Stimulated activated naive CD8-positive, alpha-beta T cell treated with anti-CD3 and anti-CD28 coated beads, Interleukin-15, amount 100 ng/mL, for 72 hours (primary cell): ENCODE measurements at regions not wholly inside any gene's neighbourhood (a gene's known extent, or its start where the extent isn't known, plus 50 kb on each side); places are given as distances from the start of the nearest gene placed in this dataset.
"Not testable (repeated sequence)": the region's sequence is repeated elsewhere in the genome, so short reads cannot be mapped to it uniquely, and the experiment has no call there.

Experiments used
- ATAC-seq: fragments of 150-1000 bp; cut with Tn5 transposase; 2 replicates; pipeline ENCODE4 v1.10.0; 2021; ENCODE audit warnings: mild to moderate bottlenecking, moderate library complexity
- DNase-seq, 2 donors: peaks; one replicate each; pipeline ENCODE4 v3.0.0; 2021 to 2022
- H3K27ac Mint-ChIP-seq, 2 donors: one replicate each; pipeline ENCODE4 v1.8.0; 2022; ENCODE audit warnings: mild to moderate bottlenecking in 2 of 2, mixed read lengths in 2 of 2, moderate library complexity in 2 of 2
- H3K27me3 Mint-ChIP-seq: one replicate; pipeline ENCODE4 v1.8.0; 2022; ENCODE audit warnings: mixed read lengths
- H3K4me1 Mint-ChIP-seq: one replicate; pipeline ENCODE4 v1.8.0; 2022; ENCODE audit warnings: mild to moderate bottlenecking, mixed read lengths
- H3K4me3 Mint-ChIP-seq, 2 donors: one replicate each; pipeline ENCODE4 v1.8.0; 2022; ENCODE audit warnings: mild to moderate bottlenecking in 2 of 2, mixed read lengths in 2 of 2, moderate library complexity in 1 of 2
- H3K9me3 Mint-ChIP-seq, 2 donors: one replicate each; pipeline ENCODE4 v1.8.0; 2022; ENCODE audit warnings: mixed read lengths in 2 of 2

DNA sequence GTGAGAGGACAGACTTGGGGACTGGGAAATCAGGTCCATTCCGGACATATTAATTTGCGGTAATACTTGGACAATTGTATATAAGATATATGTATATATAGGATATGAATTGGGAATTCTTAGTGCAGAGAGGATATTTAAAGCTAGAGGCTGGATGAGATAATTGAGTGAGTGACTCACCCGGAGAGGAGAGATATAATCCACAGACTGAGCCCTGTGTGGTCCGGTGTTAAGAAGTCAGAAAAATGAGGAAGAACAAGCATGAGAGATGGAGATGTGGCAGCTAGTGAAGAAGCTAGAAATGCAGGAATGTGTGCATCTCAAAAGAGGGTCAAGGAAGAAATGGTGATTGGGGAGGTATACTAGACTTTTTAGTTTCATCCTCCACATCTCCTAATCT, 336.2 kb downstream of the SLC7A11 start:
- H3K9me3 Mint-ChIP-seq = peaks cover 0 to 6% of the 10 kb centered on the region in 2 donors
- H3K27me3 Mint-ChIP-seq = no peaks in the 10 kb centered on the region
- DNase-seq = no peak
- H3K4me3 Mint-ChIP-seq = no peak overlapping the region
- H3K4me1 Mint-ChIP-seq = no peaks in the 10 kb centered on the region
- H3K27ac Mint-ChIP-seq = no peak overlapping the region
- ATAC-seq = no peak

DNA sequence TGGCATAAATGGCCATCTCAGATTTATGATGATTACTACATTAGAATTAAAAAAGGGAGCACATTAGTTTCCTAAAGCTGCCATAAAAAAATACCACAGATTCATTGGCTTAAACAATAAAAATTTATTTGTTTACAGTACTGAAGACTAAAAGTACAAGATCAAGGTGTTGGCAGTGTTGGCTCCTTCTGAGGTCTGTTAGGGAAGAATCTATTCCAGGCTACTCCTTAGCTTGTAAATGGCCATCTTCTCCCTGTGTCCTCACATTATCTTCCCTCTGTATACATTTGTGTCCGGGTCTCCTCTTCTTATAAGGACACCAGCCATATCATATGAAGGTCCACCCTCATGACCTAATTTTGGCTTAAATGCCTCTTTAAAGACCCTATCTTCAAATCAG, 341.0 kb downstream of the SLC7A11 start:
- no peak for ATAC-seq
- Mint-ChIP-seq H3K4me3 (no peak overlapping the region), H3K27me3 (no peaks in the 10 kb centered on the region), H3K4me1 (no peaks in the 10 kb centered on the region), H3K9me3 (peaks cover 0 to 6% of the 10 kb centered on the region in 2 donors), H3K27ac (no peak overlapping the region)
- DNase-seq = no peak

DNA sequence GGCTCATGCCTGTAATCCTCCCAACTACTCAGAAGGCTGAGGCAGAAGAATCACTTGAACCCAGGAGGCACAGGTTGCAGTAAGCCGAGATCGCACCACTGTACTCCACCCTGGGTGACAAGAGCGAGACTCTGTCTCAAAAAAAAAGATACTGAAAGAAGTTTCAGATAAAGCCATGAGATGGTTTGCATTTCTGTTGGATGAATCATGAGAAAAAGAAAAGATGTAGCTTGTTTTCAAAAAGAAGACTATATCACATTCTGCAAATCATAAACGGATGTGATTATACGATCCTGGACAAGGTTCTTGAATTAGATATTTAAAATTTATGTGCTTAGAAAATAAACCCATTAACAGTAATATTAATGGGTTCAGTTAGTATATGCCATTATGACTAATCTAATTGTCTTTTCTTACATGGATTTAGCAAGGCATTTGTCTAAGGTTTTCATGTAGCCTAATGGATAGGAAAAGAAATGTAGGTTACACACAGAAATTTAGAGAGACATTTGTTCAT, 345.9 kb downstream of the SLC7A11 start:
- ATAC-seq = no peak
- Mint-ChIP-seq H3K4me1 (no peaks in the 10 kb centered on the region), H3K4me3 (no peak overlapping the region), H3K27me3 (no peaks in the 10 kb centered on the region), H3K9me3 (peaks cover 9 to 20% of the 10 kb centered on the region in 2 donors), H3K27ac (no peak overlapping the region)
- DNase-seq = no peak

DNA sequence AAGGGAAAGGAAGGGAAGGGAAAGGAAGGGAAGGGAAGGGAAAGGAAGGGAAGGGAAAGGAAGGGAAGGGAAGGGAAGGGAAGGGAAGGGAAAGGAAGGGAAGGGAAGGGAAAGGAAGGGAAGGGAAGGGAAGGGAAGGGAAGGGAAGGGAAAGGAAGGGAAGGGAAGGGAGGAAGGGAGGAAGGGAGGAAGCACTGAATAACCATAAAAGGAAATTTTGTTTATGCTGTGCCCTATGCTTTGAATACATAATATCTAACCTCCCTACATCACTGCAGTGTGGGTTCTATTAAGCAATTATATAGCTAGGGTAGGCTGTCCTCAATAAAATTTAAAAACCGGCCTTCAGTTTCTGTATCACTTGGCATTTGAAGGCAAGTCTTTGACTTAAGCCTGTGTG, 346.6 kb downstream of the SLC7A11 start:
- not testable (repeated sequence) for ATAC-seq, H3K4me1 Mint-ChIP-seq, H3K4me3 Mint-ChIP-seq, DNase-seq, H3K27ac Mint-ChIP-seq, H3K27me3 Mint-ChIP-seq
- peaks cover 9 to 20% of the 10 kb centered on the region in 2 donors for H3K9me3 Mint-ChIP-seq

GRCh38 chr4:137892134-137892533, 350.0 kb downstream of the SLC7A11 start:
- no peak for ATAC-seq

DNA sequence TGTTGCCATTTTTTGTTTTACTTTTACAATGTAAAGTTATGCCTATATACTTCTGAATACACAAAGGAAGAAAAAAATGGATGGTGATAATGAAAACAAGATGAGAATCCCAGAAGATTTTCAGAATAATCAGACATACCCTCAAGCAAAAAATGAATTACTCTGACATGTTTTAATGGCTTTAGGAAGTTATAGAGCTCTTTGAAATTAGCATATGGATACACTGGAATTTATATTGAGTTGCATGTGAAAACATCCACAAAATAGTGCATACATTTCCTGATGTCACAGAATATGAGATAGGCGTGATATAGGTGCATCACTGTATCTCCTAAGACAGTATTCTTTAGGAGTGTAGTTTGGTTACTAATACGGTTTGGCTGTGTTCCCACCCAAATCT, 351.3 kb downstream of the SLC7A11 start:
- no peak for ATAC-seq

More at GRCh38 chr4:137892134-137892533, 350.0 kb downstream of the SLC7A11 start:
- H3K4me3 Mint-ChIP-seq = no peak overlapping the region
- H3K4me1 Mint-ChIP-seq = no peaks in the 10 kb centered on the region
- H3K9me3 Mint-ChIP-seq = peaks cover 13 to 20% of the 10 kb centered on the region in 2 donors
- H3K27me3 Mint-ChIP-seq = no peaks in the 10 kb centered on the region
- H3K27ac Mint-ChIP-seq = no peak overlapping the region
- no peak for DNase-seq

GRCh38 chr4:137881641-137882040, 349.3 kb upstream of the PCDH18 start:
- Mint-ChIP-seq H3K9me3 (peaks cover 0 to 8% of the 10 kb centered on the region in 2 donors), H3K4me1 (no peaks in the 10 kb centered on the region), H3K4me3 (no peak overlapping the region), H3K27ac (no peak overlapping the region), H3K27me3 (no peaks in the 10 kb centered on the region)
- ATAC-seq = no peak
- no peak for DNase-seq

More for the DNA sequence above, 351.3 kb downstream of the SLC7A11 start:
- H3K4me1 Mint-ChIP-seq = no peaks in the 10 kb centered on the region
- H3K9me3 Mint-ChIP-seq = peaks cover 20% of the 10 kb centered on the region in 2 donors
- DNase-seq = no peak
- H3K4me3 Mint-ChIP-seq = no peak overlapping the region
- no peak overlapping the region for H3K27ac Mint-ChIP-seq
- no peaks in the 10 kb centered on the region for H3K27me3 Mint-ChIP-seq

GRCh38 chr4:137868067-137868466, 335.8 kb upstream of the PCDH18 start:
- not testable (repeated sequence) for H3K4me1 Mint-ChIP-seq, H3K27me3 Mint-ChIP-seq, ATAC-seq, H3K9me3 Mint-ChIP-seq, DNase-seq, H3K4me3 Mint-ChIP-seq, H3K27ac Mint-ChIP-seq

DNA sequence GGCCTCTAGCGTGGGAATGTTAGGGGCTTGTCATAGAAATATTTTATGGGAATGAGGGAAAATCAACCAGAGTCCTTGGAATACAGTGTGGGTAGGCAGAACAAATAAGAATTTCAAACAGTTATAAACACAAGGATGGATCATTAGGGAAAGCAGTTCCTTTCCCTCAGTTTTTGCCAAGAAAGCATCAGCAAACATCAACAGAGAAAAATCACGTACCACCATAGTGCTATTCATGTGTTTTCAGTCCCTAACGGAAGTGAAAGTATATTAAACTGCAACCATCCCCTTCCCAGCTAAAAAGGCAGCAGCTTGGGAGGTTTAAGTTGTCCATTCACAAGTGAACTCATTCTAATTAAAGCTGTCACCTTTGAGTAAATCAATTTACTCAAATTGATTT, 334.4 kb upstream of the PCDH18 start:
- no peak overlapping the region for H3K27ac Mint-ChIP-seq
- no peaks in the 10 kb centered on the region for H3K27me3 Mint-ChIP-seq
- ATAC-seq = no peak
- no peak overlapping the region for H3K4me3 Mint-ChIP-seq
- peaks cover 0 to 4% of the 10 kb centered on the region in 2 donors for H3K9me3 Mint-ChIP-seq
- no peaks in the 10 kb centered on the region for H3K4me1 Mint-ChIP-seq
- no peak for DNase-seq

DNA sequence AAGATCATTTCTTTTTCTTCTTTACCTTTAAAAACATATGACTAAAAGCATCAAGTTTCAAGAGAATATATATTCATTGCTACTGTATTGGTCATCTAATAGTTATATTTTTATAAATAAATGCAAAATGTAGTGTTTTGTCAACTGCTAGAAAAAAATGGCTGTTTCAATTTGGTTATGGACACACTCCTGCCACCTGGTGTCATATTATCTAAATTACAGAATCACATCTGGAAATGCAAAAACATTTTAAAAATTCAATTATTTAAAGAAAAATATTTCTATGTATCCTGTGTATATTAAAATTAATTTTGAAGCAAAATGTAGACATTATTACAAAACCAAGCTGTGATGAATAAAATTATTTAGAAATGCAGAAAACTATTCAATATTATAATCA, 329.4 kb upstream of the PCDH18 start:
- no peak overlapping the region for H3K27ac Mint-ChIP-seq
- DNase-seq = no peak

DNA sequence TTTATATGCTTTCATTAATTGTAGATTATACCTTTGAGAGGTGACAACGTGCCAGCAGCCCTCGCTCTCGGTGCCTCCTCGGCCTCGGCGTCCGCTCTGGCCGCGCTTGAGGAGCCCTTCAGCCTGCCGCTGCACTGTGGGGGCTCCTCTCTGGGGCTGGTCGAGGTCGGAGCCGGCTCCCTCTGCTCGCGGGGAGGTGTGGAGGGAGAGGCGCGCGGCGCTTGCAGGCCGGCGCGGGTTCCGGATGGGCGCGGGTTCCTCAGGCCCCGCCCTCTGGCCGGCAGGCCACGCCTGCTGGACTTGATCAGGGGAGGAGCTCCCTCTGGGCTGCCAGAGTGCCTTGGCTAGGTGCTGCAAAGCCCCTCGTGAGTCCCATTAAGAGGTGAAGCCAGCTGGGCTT, 321.1 kb upstream of the PCDH18 start:
- DNase-seq = no peak
- no peak for ATAC-seq
- Mint-ChIP-seq H3K4me3 (no peak overlapping the region), H3K9me3 (peaks cover 0 to 6% of the 10 kb centered on the region in 2 donors), H3K4me1 (no peaks in the 10 kb centered on the region), H3K27ac (no peak overlapping the region), H3K27me3 (no peaks in the 10 kb centered on the region)

More for the DNA sequence above, 329.4 kb upstream of the PCDH18 start:
- peaks cover 0 to 4% of the 10 kb centered on the region in 2 donors for H3K9me3 Mint-ChIP-seq
- no peaks in the 10 kb centered on the region for H3K4me1 Mint-ChIP-seq
- ATAC-seq = no peak
- H3K27me3 Mint-ChIP-seq = no peaks in the 10 kb centered on the region
- no peak overlapping the region for H3K4me3 Mint-ChIP-seq

DNA sequence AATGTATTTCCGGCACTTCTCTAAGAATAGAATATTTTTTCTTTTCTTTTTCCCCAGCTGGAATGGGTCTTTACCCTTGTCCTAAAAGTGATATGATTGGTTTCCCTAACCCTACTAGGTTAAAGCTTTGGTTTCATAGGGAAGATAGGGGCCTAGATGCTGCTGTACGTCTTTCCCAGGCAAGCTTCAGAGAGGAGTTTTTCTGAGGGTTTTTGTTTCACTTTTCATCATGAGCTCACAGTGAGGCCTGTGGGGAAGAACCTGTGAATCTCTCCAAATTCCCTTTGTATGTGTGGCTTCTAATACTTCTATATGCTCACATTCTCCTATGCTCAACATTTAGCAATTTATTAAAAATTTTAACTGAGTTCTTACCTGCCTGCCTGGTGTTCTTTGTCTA, 320.0 kb upstream of the PCDH18 start:
- DNase-seq (no peak), ATAC-seq (no peak)
- no peak overlapping the region for H3K4me3 Mint-ChIP-seq
- H3K27me3 Mint-ChIP-seq = no peaks in the 10 kb centered on the region
- no peak overlapping the region for H3K27ac Mint-ChIP-seq
- H3K4me1 Mint-ChIP-seq = no peaks in the 10 kb centered on the region
- peaks cover 3 to 10% of the 10 kb centered on the region in 2 donors for H3K9me3 Mint-ChIP-seq

DNA sequence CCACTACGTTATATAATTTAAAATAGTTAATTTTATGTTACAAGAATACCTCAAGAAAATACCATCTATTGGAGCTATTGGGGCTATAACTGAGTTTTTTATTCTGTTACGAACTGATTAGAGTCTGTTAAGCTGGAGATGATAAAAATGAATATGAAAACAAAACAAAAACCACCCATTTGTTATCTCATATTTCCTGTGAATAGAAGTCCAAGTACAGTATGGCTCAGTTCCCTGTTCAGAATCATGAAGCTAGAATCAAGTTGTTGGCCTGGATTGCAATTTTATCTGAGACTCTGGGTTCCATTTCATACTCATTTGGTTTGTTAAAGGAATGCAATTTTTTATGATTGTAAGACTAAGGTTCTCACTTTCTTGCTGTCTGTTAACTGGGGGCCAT, 319.1 kb upstream of the PCDH18 start:
- H3K27me3 Mint-ChIP-seq = no peaks in the 10 kb centered on the region
- peaks cover 5 to 14% of the 10 kb centered on the region in 2 donors for H3K9me3 Mint-ChIP-seq
- H3K4me3 Mint-ChIP-seq = no peak overlapping the region
- DNase-seq (no peak), ATAC-seq (no peak)
- no peak overlapping the region for H3K27ac Mint-ChIP-seq
- no peaks in the 10 kb centered on the region for H3K4me1 Mint-ChIP-seq

DNA sequence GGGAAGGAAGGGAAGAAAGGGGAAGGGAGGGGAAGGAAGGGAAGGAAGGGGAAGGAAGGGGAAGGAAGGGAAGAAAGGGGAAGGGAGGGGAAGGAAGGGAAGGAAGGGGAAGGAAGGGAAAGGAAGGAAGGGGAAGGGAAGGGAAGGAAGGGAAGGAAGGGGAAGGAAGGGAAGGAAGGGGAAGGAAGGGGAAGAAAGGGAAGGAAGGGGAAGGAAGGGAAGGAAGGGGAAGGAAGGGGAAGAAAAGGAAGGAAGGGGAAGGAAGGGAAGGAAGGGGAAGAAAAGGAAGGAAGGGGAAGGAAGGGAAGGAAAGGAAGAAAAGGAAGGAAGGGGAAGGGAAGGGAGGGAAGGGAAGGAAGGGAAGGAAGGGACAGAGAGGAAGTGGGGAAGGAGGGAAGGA, 295.7 kb upstream of the PCDH18 start:
- H3K9me3 Mint-ChIP-seq = not testable (repeated sequence)

DNA sequence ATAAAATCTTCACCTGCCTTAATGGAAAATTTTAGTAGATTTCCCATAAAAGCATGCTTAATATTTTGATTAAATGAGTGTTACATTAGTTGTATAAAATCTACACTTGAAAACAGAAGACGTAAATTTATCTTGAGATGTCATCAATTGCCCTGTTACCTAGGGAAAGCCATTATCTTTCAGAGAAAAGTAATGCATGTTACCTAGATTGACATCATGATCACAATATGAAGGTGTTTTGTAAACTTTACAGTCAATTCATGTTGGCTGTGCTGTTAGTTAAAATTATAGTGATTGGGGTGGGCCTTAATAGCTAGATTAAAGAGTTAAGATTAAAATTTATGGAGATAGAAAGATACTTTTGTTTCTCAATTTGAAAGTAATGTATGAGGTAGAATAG, 293.2 kb upstream of the PCDH18 start:
- DNase-seq = no peak

More for the DNA sequence above, 295.7 kb upstream of the PCDH18 start:
- H3K27me3 Mint-ChIP-seq, H3K27ac Mint-ChIP-seq, DNase-seq, H3K4me3 Mint-ChIP-seq, ATAC-seq, H3K4me1 Mint-ChIP-seq: not testable (repeated sequence)

DNA sequence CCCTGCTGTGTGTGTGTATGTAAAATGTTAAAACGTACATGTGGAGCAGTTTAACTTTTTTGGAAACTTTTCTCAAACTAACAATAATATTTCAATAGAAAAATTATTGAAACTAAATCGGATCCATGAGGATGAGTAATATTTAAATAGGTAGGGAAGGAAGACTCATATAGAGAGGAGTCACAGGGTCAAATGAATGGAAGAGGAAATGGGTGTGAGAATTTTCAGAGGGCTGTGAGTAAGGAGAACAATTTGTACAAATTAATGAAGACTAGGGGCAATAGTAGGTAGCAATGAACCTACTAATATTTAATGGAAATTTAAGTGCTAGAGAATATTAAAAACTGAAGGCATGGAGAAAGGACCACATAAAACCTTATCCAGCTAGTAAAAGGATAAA, 290.7 kb upstream of the PCDH18 start:
- H3K27me3 Mint-ChIP-seq = no peaks in the 10 kb centered on the region
- peaks cover 0 to 5% of the 10 kb centered on the region in 2 donors for H3K9me3 Mint-ChIP-seq
- no peak for ATAC-seq
- no peak for DNase-seq
- no peak overlapping the region for H3K27ac Mint-ChIP-seq
- no peaks in the 10 kb centered on the region for H3K4me1 Mint-ChIP-seq
- no peak overlapping the region for H3K4me3 Mint-ChIP-seq

More for the DNA sequence above, 293.2 kb upstream of the PCDH18 start:
- Mint-ChIP-seq H3K27ac (no peak overlapping the region), H3K9me3 (peaks cover 0 to 5% of the 10 kb centered on the region in 2 donors), H3K4me3 (no peak overlapping the region), H3K4me1 (no peaks in the 10 kb centered on the region), H3K27me3 (no peaks in the 10 kb centered on the region)
- no peak for ATAC-seq

GRCh38 chr4:137819964-137820383, 287.7 kb upstream of the PCDH18 start:
- Mint-ChIP-seq H3K27ac (no peak overlapping the region), H3K4me3 (no peak overlapping the region), H3K4me1 (no peaks in the 10 kb centered on the region), H3K27me3 (no peaks in the 10 kb centered on the region), H3K9me3 (peaks cover 0 to 5% of the 10 kb centered on the region in 2 donors)
- ATAC-seq (no peak), DNase-seq (no peak)
